Osteocyte (in vitro differentiated cells): ENCODE measurements at regions not wholly inside any gene's neighbourhood (a gene's known extent, or its start where the extent isn't known, plus 50 kb on each side); places are given as distances from the start of the nearest gene placed in this dataset.

ENCODE experiments used
- DNase-seq: peaks from one replicate; pipeline ENCODE4 v3.0.0; 2021; ENCODE audit warnings: mixed read lengths; ENCODE audit not compliant: unreplicated experiment; ENCODE audit errors: extremely low spot score
- H3K27ac Mint-ChIP-seq: one replicate; pipeline ENCODE4 v1.8.0; 2021; ENCODE audit warnings: mild to moderate bottlenecking, mixed read lengths; ENCODE audit not compliant: unreplicated experiment
- H3K27me3 Mint-ChIP-seq: one replicate; pipeline ENCODE4 v1.8.0; 2021; ENCODE audit warnings: mixed read lengths; ENCODE audit not compliant: unreplicated experiment
- H3K36me3 Mint-ChIP-seq: one replicate; pipeline ENCODE4 v1.8.0; 2021; ENCODE audit warnings: mixed read lengths; ENCODE audit not compliant: unreplicated experiment
- H3K4me1 Mint-ChIP-seq: one replicate; pipeline ENCODE4 v1.8.0; 2021; ENCODE audit warnings: mixed read lengths; ENCODE audit not compliant: unreplicated experiment
- H3K4me3 Mint-ChIP-seq: one replicate; pipeline ENCODE4 v1.8.0; 2021; ENCODE audit warnings: mild to moderate bottlenecking, moderate library complexity, mixed read lengths; ENCODE audit not compliant: unreplicated experiment
- H3K9me3 Mint-ChIP-seq: one replicate; pipeline ENCODE4 v1.8.0; 2021; ENCODE audit warnings: mixed read lengths; ENCODE audit not compliant: unreplicated experiment
- TF ChIP-seq, protein P1 (sequence below): fragments of 200-600 bp; sonication (generic); IDR thresholded peaks from 2 replicates; pipeline ENCODE4 v1.5.0; 2021; ENCODE audit warnings: antibody characterized with exemption, mild to moderate bottlenecking, moderate library complexity

DNA sequence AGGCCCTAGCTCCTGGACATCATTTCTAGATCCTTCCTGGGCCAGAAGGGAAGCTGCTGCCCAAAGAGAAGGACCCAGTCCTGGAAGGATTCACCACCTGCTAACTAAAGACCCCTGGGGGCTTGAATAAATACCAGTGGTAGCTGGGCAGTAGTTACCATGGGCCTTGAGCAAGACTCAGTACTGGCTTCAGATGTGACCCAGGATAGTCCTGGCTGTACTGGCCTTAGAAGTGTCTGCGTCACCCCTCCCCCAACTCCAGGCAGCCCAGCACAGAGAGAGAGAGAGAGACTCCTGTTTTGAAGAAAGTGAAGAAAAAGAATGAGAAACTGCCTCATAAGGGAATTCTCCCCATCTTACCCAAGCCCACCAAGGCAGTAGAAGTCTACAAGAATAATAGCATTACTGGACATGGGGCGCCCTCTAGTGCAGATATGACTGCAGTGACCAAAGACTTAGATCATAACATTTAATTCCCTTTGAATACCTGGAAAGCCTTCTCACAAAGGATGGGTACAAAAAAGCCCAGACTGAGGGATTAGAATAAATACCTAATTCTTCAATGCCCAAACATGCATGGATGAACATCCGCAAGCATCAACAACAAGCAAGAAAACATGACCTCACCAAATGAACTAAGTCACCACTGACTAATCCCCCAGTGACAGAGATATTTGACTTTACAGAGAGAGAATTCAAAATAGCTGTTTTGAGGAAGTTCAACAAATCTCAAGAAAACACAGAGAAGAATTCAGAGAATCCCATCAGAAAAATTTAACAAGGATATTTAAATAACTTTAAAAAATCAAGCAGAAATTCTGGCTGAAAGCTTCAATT, 171.8 kb downstream of the HNRNPD start:
- H3K36me3 Mint-ChIP-seq, result no peaks in the 10 kb centered on the region
- H3K27me3 Mint-ChIP-seq, result peaks cover 3% of the 10 kb centered on the region
- no peak overlapping the region for H3K27ac Mint-ChIP-seq
- H3K4me3 Mint-ChIP-seq, result no peak overlapping the region
- H3K9me3 Mint-ChIP-seq, result peaks cover 7% of the 10 kb centered on the region
- no peaks in the 10 kb centered on the region for H3K4me1 Mint-ChIP-seq
- TF ChIP-seq, protein P1, sequence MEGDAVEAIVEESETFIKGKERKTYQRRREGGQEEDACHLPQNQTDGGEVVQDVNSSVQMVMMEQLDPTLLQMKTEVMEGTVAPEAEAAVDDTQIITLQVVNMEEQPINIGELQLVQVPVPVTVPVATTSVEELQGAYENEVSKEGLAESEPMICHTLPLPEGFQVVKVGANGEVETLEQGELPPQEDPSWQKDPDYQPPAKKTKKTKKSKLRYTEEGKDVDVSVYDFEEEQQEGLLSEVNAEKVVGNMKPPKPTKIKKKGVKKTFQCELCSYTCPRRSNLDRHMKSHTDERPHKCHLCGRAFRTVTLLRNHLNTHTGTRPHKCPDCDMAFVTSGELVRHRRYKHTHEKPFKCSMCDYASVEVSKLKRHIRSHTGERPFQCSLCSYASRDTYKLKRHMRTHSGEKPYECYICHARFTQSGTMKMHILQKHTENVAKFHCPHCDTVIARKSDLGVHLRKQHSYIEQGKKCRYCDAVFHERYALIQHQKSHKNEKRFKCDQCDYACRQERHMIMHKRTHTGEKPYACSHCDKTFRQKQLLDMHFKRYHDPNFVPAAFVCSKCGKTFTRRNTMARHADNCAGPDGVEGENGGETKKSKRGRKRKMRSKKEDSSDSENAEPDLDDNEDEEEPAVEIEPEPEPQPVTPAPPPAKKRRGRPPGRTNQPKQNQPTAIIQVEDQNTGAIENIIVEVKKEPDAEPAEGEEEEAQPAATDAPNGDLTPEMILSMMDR, result peak; percentile 47
- no peak for DNase-seq

DNA sequence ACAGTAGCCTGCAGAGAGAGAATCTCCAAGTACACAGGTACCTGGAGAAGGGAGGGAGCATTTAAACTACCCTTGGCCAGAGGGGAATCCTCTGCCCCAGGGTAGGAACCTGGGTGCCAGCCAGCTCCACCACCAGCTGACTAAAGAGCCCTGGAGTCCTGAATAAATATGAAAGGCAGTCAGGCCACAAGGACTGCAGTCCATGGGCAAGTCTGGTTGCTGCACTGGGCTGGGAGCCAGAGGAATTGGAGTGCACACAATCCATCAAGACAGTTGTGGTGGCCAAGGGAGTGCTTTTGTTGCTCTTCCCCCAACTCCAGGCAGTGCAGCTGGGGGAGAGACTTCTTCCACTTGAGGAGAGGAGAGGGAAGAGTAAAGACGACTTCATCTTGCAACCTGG, 172.5 kb downstream of the HNRNPD start:
- Mint-ChIP-seq H3K27me3 (peaks cover 3% of the 10 kb centered on the region), H3K4me1 (no peaks in the 10 kb centered on the region), H3K36me3 (no peaks in the 10 kb centered on the region), H3K9me3 (peaks cover 2% of the 10 kb centered on the region), H3K4me3 (no peak overlapping the region), H3K27ac (no peak overlapping the region)
- DNase-seq, result no peak
- TF ChIP-seq, protein P1, result no peak

GRCh38 chr4:82200046-82200445, 173.7 kb downstream of the HNRNPD start:
- no peaks in the 10 kb centered on the region for H3K9me3 Mint-ChIP-seq
- H3K36me3 Mint-ChIP-seq, result no peaks in the 10 kb centered on the region
- H3K27me3 Mint-ChIP-seq, result peaks cover under 1% of the 10 kb centered on the region
- H3K4me3 Mint-ChIP-seq, result no peak overlapping the region
- no peaks in the 10 kb centered on the region for H3K4me1 Mint-ChIP-seq
- no peak overlapping the region for H3K27ac Mint-ChIP-seq
- DNase-seq, result no peak
- TF ChIP-seq, protein P1, result no peak

- H3K27me3 Mint-ChIP-seq, result peaks cover 3% of the 10 kb centered on the region
- TF ChIP-seq, protein P1, result no peak
- DNase-seq, result no peak
- no peaks in the 10 kb centered on the region for H3K36me3 Mint-ChIP-seq
- H3K9me3 Mint-ChIP-seq, result no peaks in the 10 kb centered on the region
- no peak overlapping the region for H3K4me3 Mint-ChIP-seq
- H3K4me1 Mint-ChIP-seq, result no peaks in the 10 kb centered on the region
- H3K27ac Mint-ChIP-seq, result no peak overlapping the region
Measured at GRCh38 chr4:82194329-82194728, 179.5 kb downstream of the HNRNPD start.

DNA sequence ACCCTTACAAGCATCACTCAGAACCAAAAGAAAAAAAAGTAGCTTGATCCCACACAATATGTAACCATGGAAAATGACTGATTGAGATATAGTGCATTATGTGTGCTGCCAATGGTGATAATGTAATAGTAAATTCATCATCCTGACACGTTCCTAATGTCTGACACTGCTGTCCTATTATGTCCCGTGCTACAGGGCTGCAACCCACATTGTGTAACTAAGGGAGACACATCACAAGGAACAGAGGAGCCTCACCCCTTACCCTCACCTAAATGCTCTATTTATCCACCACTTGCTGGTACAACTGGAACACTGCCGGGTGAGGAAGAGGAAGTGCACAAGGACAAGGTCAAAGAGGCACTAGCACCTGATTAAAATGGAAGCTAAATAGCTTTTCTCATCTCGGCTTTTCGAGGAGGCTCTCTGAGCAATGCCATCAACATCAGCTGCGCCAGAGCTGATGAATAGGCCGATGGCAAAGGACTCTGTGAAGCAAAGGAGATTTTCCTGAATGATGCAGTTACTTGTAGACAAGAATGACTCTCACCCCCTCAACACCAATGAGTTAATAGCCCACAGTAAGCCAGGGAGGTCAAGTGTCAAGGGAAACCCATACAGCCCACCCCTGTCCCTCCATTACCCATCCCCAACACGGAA, 181.6 kb downstream of the HNRNPD start:
- Mint-ChIP-seq H3K36me3 (no peaks in the 10 kb centered on the region), H3K4me3 (no peak overlapping the region), H3K27me3 (peaks cover 3% of the 10 kb centered on the region), H3K4me1 (no peaks in the 10 kb centered on the region), H3K27ac (no peak overlapping the region), H3K9me3 (no peaks in the 10 kb centered on the region)
- no peak for DNase-seq
- TF ChIP-seq, protein P1, result no peak
